CD14-positive monocyte (primary cell): ENCODE measurements at regions not wholly inside any gene's neighbourhood (a gene's known extent, or its start where the extent isn't known, plus 50 kb on each side); places are given as distances from the start of the nearest gene placed in this dataset.

ENCODE experiments used
- DNase-seq, 3 donors: peaks; one replicate each; pipeline ENCODE4 v3.0.0-alpha.2; 2011 to 2022
- H2AFZ ChIP-seq: 2 replicates; pipeline ENCODE4 v1.6.0; 2012; ENCODE audit warnings: mild to moderate bottlenecking, low read depth, low read length, inconsistent platforms; ENCODE audit not compliant: insufficient read depth, poor library complexity, severe bottlenecking
- H3K27ac ChIP-seq, 2 donors: 1 replicate in 1 of 2; 2 replicates in 1 of 2; pipeline ENCODE4 v1.5.1; 2012 to 2013; ENCODE audit warnings: low read length in 2 of 2, control low read depth in 1 of 2, inconsistent platforms in 1 of 2, low read depth in 1 of 2, mild to moderate bottlenecking in 1 of 2
- H3K27me3 ChIP-seq, 2 donors: one replicate each; pipeline versions ENCODE4 v1.6.0 to v1.6.1; 2011 to 2013; ENCODE audit warnings: low read length in 2 of 2; ENCODE audit not compliant: control insufficient read depth in 2 of 2, insufficient read depth in 2 of 2
- H3K36me3 ChIP-seq, 2 donors: replicated peaks in 1 of 2; 1 replicate in 1 of 2; 2 replicates in 1 of 2; pipeline versions ENCODE4 v1.5.1 to v1.6.1; 2012 to 2013; ENCODE audit warnings: low read length in 2 of 2, control low read depth in 1 of 2, inconsistent platforms in 1 of 2, mild to moderate bottlenecking in 1 of 2; ENCODE audit not compliant: insufficient read depth in 2 of 2, control insufficient read depth in 1 of 2
- H3K4me1 ChIP-seq, 2 donors: 1 replicate in 1 of 2; 2 replicates in 1 of 2; pipeline versions ENCODE4 v1.5.1 to v1.6.1; 2012 to 2013; ENCODE audit warnings: low read length in 2 of 2, control low read depth in 1 of 2, inconsistent platforms in 1 of 2, mild to moderate bottlenecking in 1 of 2, moderate library complexity in 1 of 2; ENCODE audit not compliant: insufficient read depth in 2 of 2, control insufficient read depth in 1 of 2
- H3K4me2 ChIP-seq: replicated peaks from 2 replicates; pipeline ENCODE3; 2012; ENCODE audit warnings: low read length, moderate library complexity, mild to moderate bottlenecking; ENCODE audit not compliant: poor library complexity, severe bottlenecking; ENCODE audit errors: extremely low read depth
- H3K4me3 ChIP-seq, 3 experiments: fragments of 200-600 bp in 1 of 3; sonication (generic) in 1 of 3; replicated peaks in 1 of 3; 1 replicate in 2 of 3; 2 replicates in 1 of 3; pipeline ENCODE4 v1.5.1; 2011 to 2013; ENCODE audit warnings: low read length in 3 of 3, mild to moderate bottlenecking in 3 of 3, control low read depth in 2 of 3, low read depth in 2 of 3, inconsistent platforms in 1 of 3, moderate library complexity in 1 of 3
- H3K79me2 ChIP-seq: 2 replicates; pipeline ENCODE4 v1.6.0; 2012; ENCODE audit warnings: mild to moderate bottlenecking, control low read depth, inconsistent platforms, low read length, moderate library complexity; ENCODE audit not compliant: insufficient read depth
- H3K9ac ChIP-seq: 2 replicates; pipeline ENCODE4 v1.6.0; 2017; ENCODE audit warnings: low read length, mild to moderate bottlenecking; ENCODE audit not compliant: insufficient read depth, poor library complexity, severe bottlenecking
- H3K9me3 ChIP-seq, 2 donors: replicated peaks in 1 of 2; 1 replicate in 1 of 2; 2 replicates in 1 of 2; pipeline versions ENCODE4 v1.5.1 to v1.6.1; 2012 to 2013; ENCODE audit warnings: low read length in 2 of 2, control low read depth in 1 of 2; ENCODE audit not compliant: control insufficient read depth in 1 of 2, insufficient read depth in 1 of 2
- H4K20me1 ChIP-seq: 2 replicates; pipeline ENCODE4 v1.6.0; 2012; ENCODE audit warnings: mild to moderate bottlenecking, low read length, control low read depth, moderate library complexity; ENCODE audit not compliant: insufficient read depth
- H3K27ac Mint-ChIP-seq, 7 donors: one replicate each; pipeline ENCODE4 v1.8.0; 2020; ENCODE audit warnings: mild to moderate bottlenecking in 7 of 7, mixed read lengths in 7 of 7, moderate library complexity in 6 of 7, inconsistent platforms in 2 of 7
- H3K27me3 Mint-ChIP-seq, 3 donors: one replicate each; pipeline ENCODE4 v1.8.0; 2021 to 2022; ENCODE audit warnings: low read depth in 3 of 3, mild to moderate bottlenecking in 3 of 3, mixed read lengths in 3 of 3, moderate library complexity in 3 of 3, inconsistent platforms in 1 of 3
- H3K36me3 Mint-ChIP-seq, 2 donors: one replicate each; pipeline ENCODE4 v1.8.0; 2020; ENCODE audit warnings: mixed read lengths in 2 of 2, inconsistent platforms in 1 of 2, mild to moderate bottlenecking in 1 of 2
- H3K4me1 Mint-ChIP-seq: one replicate; pipeline ENCODE4 v1.8.0; 2020; ENCODE audit warnings: mild to moderate bottlenecking, mixed read lengths
- H3K4me3 Mint-ChIP-seq, 2 donors: one replicate each; pipeline ENCODE4 v1.8.0; 2020; ENCODE audit warnings: mild to moderate bottlenecking in 2 of 2, mixed read lengths in 2 of 2, moderate library complexity in 1 of 2
- H3K9me3 Mint-ChIP-seq, 7 donors: one replicate each; pipeline ENCODE4 v1.8.0; 2020 to 2022; ENCODE audit warnings: mixed read lengths in 7 of 7, mild to moderate bottlenecking in 6 of 7, moderate library complexity in 6 of 7, inconsistent platforms in 2 of 7
- WGBS: methylation state at CpG from one replicate; pipeline ENCODE4 v1.1.5; 2013; ENCODE audit warnings: missing lambda C conversion rate; ENCODE audit not compliant: insufficient coverage; 5-methylcytosine and 5-hydroxymethylcytosine counted together
- intact Hi-C, 2 donors: fragments of 100-400 bp; cut with micrococcal nuclease; formaldehyde crosslinking; loops; one replicate each; pipeline versions ENCODE4 v1.15.0 to v1.15.1; 2023
- TF ChIP-seq, protein P1 (sequence below): fragments of 200-600 bp; IDR thresholded peaks from one replicate; pipeline ENCODE4 v1.8.0; 2022; ENCODE audit warnings: antibody characterized with exemption, mild to moderate bottlenecking

DNA sequence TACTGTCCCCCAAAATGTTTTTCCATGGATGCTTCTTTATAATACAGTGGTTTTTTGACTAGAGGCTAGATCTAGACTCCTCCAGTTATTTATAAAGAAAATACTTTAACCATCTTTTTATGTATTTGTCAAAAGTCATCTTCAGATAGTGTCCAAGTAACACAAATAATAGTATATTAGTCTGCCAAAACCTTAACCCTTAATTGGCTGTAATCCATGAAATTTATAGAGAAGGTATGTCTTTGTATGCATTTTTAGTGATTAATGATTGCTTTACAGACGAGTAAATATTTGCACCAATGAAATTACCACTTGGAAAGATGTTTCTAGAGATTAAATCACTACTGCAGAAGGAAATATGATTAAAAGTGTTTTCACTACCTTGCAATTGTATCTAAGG, 451.8 kb upstream of the NRXN1 start:
- intact Hi-C loops, result no loop called here
- H3K4me3 ChIP-seq, result no peak overlapping the region
- no peak overlapping the region for H3K9ac ChIP-seq
- no peaks in the 10 kb centered on the region for H3K79me2 ChIP-seq
- WGBS, result no CpG with 5 or more reads among the region's 1 CpG
- H3K4me1 Mint-ChIP-seq, result no peaks in the 10 kb centered on the region
- H3K4me1 ChIP-seq, result no peaks in the 10 kb centered on the region
- H3K27ac ChIP-seq, result no peak overlapping the region
- H3K27me3 ChIP-seq, result no peaks in the 10 kb centered on the region
- no peak overlapping the region for H3K27ac Mint-ChIP-seq
- no peaks in the 10 kb centered on the region for H3K36me3 Mint-ChIP-seq
- H3K4me3 Mint-ChIP-seq, result no peak overlapping the region
- no peaks in the 10 kb centered on the region for H4K20me1 ChIP-seq
- peaks cover 0 to 5% (median 4%) of the 10 kb centered on the region in 7 donors for H3K9me3 Mint-ChIP-seq
- TF ChIP-seq, protein P1, sequence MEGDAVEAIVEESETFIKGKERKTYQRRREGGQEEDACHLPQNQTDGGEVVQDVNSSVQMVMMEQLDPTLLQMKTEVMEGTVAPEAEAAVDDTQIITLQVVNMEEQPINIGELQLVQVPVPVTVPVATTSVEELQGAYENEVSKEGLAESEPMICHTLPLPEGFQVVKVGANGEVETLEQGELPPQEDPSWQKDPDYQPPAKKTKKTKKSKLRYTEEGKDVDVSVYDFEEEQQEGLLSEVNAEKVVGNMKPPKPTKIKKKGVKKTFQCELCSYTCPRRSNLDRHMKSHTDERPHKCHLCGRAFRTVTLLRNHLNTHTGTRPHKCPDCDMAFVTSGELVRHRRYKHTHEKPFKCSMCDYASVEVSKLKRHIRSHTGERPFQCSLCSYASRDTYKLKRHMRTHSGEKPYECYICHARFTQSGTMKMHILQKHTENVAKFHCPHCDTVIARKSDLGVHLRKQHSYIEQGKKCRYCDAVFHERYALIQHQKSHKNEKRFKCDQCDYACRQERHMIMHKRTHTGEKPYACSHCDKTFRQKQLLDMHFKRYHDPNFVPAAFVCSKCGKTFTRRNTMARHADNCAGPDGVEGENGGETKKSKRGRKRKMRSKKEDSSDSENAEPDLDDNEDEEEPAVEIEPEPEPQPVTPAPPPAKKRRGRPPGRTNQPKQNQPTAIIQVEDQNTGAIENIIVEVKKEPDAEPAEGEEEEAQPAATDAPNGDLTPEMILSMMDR, result no peak
- H2AFZ ChIP-seq, result no peak overlapping the region
- no peaks in the 10 kb centered on the region for H3K27me3 Mint-ChIP-seq
- no peak overlapping the region for H3K4me2 ChIP-seq
- peaks cover 0 to 6% of the 10 kb centered on the region in 2 donors for H3K9me3 ChIP-seq
- no peaks in the 10 kb centered on the region for H3K36me3 ChIP-seq
- DNase-seq, result no peak

DNA sequence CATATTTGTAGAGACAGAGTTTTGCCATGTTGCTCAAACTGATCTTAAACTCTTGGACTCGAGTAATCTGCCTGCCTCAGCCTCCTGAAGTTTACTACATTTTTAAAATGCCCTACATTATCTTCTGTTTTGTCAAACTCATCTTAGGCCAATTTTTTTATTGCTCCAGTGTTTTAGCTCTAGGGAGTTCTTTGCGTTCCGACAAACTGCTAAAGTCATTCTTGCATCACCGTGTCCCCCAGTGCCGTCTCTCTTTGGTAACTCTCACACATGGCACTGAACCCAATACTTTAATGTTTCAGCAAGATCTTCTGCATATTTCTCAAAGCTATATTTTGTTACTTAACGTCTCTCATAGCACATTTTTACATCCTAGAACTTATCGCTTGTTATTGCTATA, 440.9 kb upstream of the NRXN1 start:
- H2AFZ ChIP-seq, result no peak overlapping the region
- intact Hi-C loops, result no loop called here
- H3K9ac ChIP-seq, result no peak overlapping the region
- Mint-ChIP-seq H3K27ac (no peak overlapping the region), H3K36me3 (no peaks in the 10 kb centered on the region), H3K27me3 (no peaks in the 10 kb centered on the region), H3K4me3 (no peak overlapping the region), H3K4me1 (no peaks in the 10 kb centered on the region), H3K9me3 (peaks cover 0 to 5% (median 2%) of the 10 kb centered on the region in 7 donors)
- TF ChIP-seq, protein P1, result no peak
- H3K9me3 ChIP-seq, result peaks cover 0 to 4% of the 10 kb centered on the region in 2 donors
- H4K20me1 ChIP-seq, result no peaks in the 10 kb centered on the region
- no peaks in the 10 kb centered on the region for H3K27me3 ChIP-seq
- no peaks in the 10 kb centered on the region for H3K79me2 ChIP-seq
- H3K4me3 ChIP-seq, result no peak overlapping the region
- DNase-seq, result no peak
- H3K4me1 ChIP-seq, result no peaks in the 10 kb centered on the region
- 100% methylated on average over 1 of the region's 7 CpGs for WGBS
- H3K4me2 ChIP-seq, result no peak overlapping the region
- H3K36me3 ChIP-seq, result no peaks in the 10 kb centered on the region
- no peak overlapping the region for H3K27ac ChIP-seq
